HepG2 (cell line): ENCODE measurements at regions not wholly inside any gene's neighbourhood (a gene's known extent, or its start where the extent isn't known, plus 50 kb on each side); places are given as distances from the start of the nearest gene placed in this dataset.

Source experiments
- ATAC-seq: fragments of 200-7000 bp; cut with Tn5 transposase; 3 replicates; pipeline ENCODE4 v1.9.1; 2020; ENCODE audit warnings: mild to moderate bottlenecking, moderate library complexity
- BruUV-seq: library from RNA; stranded (reverse); fragments of 400-500 nt; replicated peaks from 2 replicates; lab custom pipeline; 2021; lab: Mats Ljungman, UMichigan
- CTCF ChIA-PET: fragments of 300-600 bp; formaldehyde crosslinking; extraction: SDS; loops from one replicate; lab custom pipeline; 2021; ENCODE audit warnings: low total read pairs, inconsistent platforms, low intra/inter-chr PET ratio; lab: Yijun Ruan, JAX
- POLR2A ChIA-PET: fragments of 350-600 bp; sonication (Branson Sonifier 250); formaldehyde crosslinking; loops from one replicate; lab custom pipeline; 2020; ENCODE audit warnings: antibody characterized with exemption, inconsistent platforms; lab: Yijun Ruan, JAX
- DNase-seq: peaks from one replicate; pipeline ENCODE4 v3.0.0-alpha.2; 2015; ENCODE audit warnings: low spot score
- FAIRE-seq: peaks from 3 replicates; lab custom pipeline; 2011; peaks lifted over from hg19 to GRCh38; lab: Jason Lieb, UNC
- H2AFZ ChIP-seq: one replicate; pipeline ENCODE4 v1.6.1; 2011; ENCODE audit warnings: low read length, inconsistent platforms
- H3K27ac ChIP-seq: fragments of 300-600 bp; 3 replicates; pipeline ENCODE4 v1.8.0; 2011; ENCODE audit warnings: mixed run types, mild to moderate bottlenecking, mixed read lengths, low read length, inconsistent platforms; ENCODE audit not compliant: insufficient read depth; ENCODE audit errors: extremely low read length
- H3K27me3 ChIP-seq, 2 experiments: fragments of 200-600 bp in 1 of 2; 2 replicates in 1 of 2; 3 replicates in 1 of 2; pipeline versions ENCODE4 v1.6.0 to v1.8.0; 2011; ENCODE audit warnings: low read length in 2 of 2, mild to moderate bottlenecking in 2 of 2, moderate library complexity in 2 of 2, inconsistent platforms in 1 of 2; ENCODE audit not compliant: insufficient read depth in 2 of 2, control insufficient read depth in 1 of 2
- H3K36me3 ChIP-seq, 2 experiments: fragments of 200-600 bp in 1 of 2; replicated peaks in 1 of 2; 2 replicates in 1 of 2; 3 replicates in 1 of 2; pipeline versions ENCODE4 v1.5.1 to v1.8.0; 2011; ENCODE audit warnings: low read length in 2 of 2, inconsistent platforms in 1 of 2; ENCODE audit not compliant: insufficient read depth in 2 of 2, control insufficient read depth in 1 of 2
- H3K4me1 ChIP-seq: 2 replicates; pipeline ENCODE4 v1.5.1; 2012; ENCODE audit warnings: low read length, inconsistent platforms; ENCODE audit not compliant: insufficient read depth
- H3K4me2 ChIP-seq: 2 replicates; pipeline ENCODE4 v1.6.0; 2011; ENCODE audit warnings: low read depth, low read length, inconsistent platforms
- H3K4me3 ChIP-seq, 3 experiments: fragments of 200-600 bp in 1 of 3; sonication (generic), shearing (Covaris generic) in 1 of 3; replicated peaks in 1 of 3; 2 replicates each; pipeline ENCODE4 v1.5.1; 2011 to 2016; ENCODE audit warnings: low read length in 3 of 3, inconsistent platforms in 2 of 3, low read depth in 2 of 3, mild to moderate bottlenecking in 2 of 3, control low read depth in 1 of 3, mixed read lengths in 1 of 3; ENCODE audit not compliant: insufficient read depth in 1 of 3
- H3K79me2 ChIP-seq: one replicate; pipeline ENCODE4 v1.6.1; 2011; ENCODE audit warnings: low read length, inconsistent platforms; ENCODE audit not compliant: insufficient read depth
- H3K9ac ChIP-seq: 2 replicates; pipeline ENCODE4 v1.6.0; 2011; ENCODE audit warnings: mild to moderate bottlenecking, low read depth, low read length, inconsistent platforms; ENCODE audit not compliant: insufficient read depth
- H3K9me3 ChIP-seq: 2 replicates; pipeline ENCODE4 v1.5.1; 2012; ENCODE audit warnings: mild to moderate bottlenecking, low read length
- H4K20me1 ChIP-seq: 2 replicates; pipeline ENCODE4 v1.6.0; 2011; ENCODE audit warnings: inconsistent platforms, mild to moderate bottlenecking, low read length, moderate library complexity; ENCODE audit not compliant: insufficient read depth
- BRD4 ChIP-seq: sonication (generic); formaldehyde crosslinking; IDR thresholded peaks from 2 replicates; pipeline ENCODE4 v1.4.0; 2020; ENCODE audit warnings: missing genetic modification reagents
- MLX ChIP-seq: IDR thresholded peaks from 2 replicates; pipeline ENCODE4 v1.6.1; 2016
- NFAT5 ChIP-seq: sonication (generic); formaldehyde crosslinking; IDR thresholded peaks from 2 replicates; pipeline ENCODE4 v1.4.0; 2020; ENCODE audit warnings: missing genetic modification reagents
- RXRB ChIP-seq: IDR thresholded peaks from 2 replicates; pipeline ENCODE4 v1.6.1; 2016; ENCODE audit warnings: borderline replicate concordance, missing genetic modification reagents, missing compliant biosample characterization
- SMC3 ChIP-seq: IDR thresholded peaks from 2 replicates; pipeline ENCODE4 v1.6.1; 2011; ENCODE audit warnings: low read length, improper control_type of control experiment
- SP2 ChIP-seq: sonication (generic); formaldehyde crosslinking; IDR thresholded peaks from 2 replicates; pipeline ENCODE4 v1.5.1; 2020; ENCODE audit warnings: mild to moderate bottlenecking, missing genetic modification reagents
- THAP8 ChIP-seq: sonication (generic); formaldehyde crosslinking; IDR thresholded peaks from 2 replicates; pipeline ENCODE4 v1.5.1; 2020; ENCODE audit warnings: missing genetic modification reagents, mild to moderate bottlenecking, borderline replicate concordance
- ZNF234 ChIP-seq: sonication (generic); formaldehyde crosslinking; conservative IDR thresholded peaks from 2 replicates; pipeline ENCODE4 v1.5.1; 2020; ENCODE audit warnings: mild to moderate bottlenecking, missing genetic modification reagents
- ZNF280D ChIP-seq: sonication (generic); formaldehyde crosslinking; IDR thresholded peaks from 2 replicates; pipeline ENCODE4 v1.5.1; 2020; ENCODE audit warnings: mild to moderate bottlenecking, missing genetic modification reagents
- ZNF619 ChIP-seq: sonication (generic); formaldehyde crosslinking; IDR thresholded peaks from 2 replicates; pipeline ENCODE4 v1.4.0; 2020; ENCODE audit warnings: mild to moderate bottlenecking, missing genetic modification reagents
- ZNF83 ChIP-seq: sonication (generic); formaldehyde crosslinking; IDR thresholded peaks from 2 replicates; pipeline ENCODE4 v1.4.0; 2020; ENCODE audit warnings: missing genetic modification reagents, mild to moderate bottlenecking, borderline replicate concordance
- WGBS: methylation state at CpG from one replicate; pipeline ENCODE4 v1.1.6; 2017; ENCODE audit warnings: low lambda C conversion rate; 5-methylcytosine and 5-hydroxymethylcytosine counted together
- in situ Hi-C: cut with HindIII; loops from 2 replicates; pipeline ENCODE4 v1.10.0; 2017; ENCODE audit warnings: low pct_unique_long_range_greater_than_20kb; ENCODE audit not compliant: extremely low pct_ligation_motif_present
- intact Hi-C: fragments of 100-400 bp; cut with micrococcal nuclease; formaldehyde crosslinking; loops from one replicate; pipeline ENCODE4 v1.10.0; 2022; ENCODE audit not compliant: unreplicated experiment

GRCh38 chr5:98651715-98652114 is 121.7 kb upstream of the RGMB start (continued):
- TF ChIP-seq ZNF280D (CRISPR knock-in tag) (no peak), ZNF619 (CRISPR knock-in tag) (no peak), ZNF234 (CRISPR knock-in tag) (no peak), RXRB (no peak), SMC3 (no peak)

GRCh38 chr5:98656125-98656795 is 117.2 kb upstream of the RGMB start:
- H3K4me2 ChIP-seq: no peak overlapping the region
- ChIA-PET CTCF (no interaction called here), POLR2A (no interaction called here)
- DNase-seq (no peak), ATAC-seq (no peak), FAIRE-seq (no peak)
- in situ Hi-C loops (no loop called here), intact Hi-C loops (no loop called here)
- no peaks in the 10 kb centered on the region for H3K79me2 ChIP-seq
- no TSS peak for BruUV-seq
- H2AFZ ChIP-seq: no peak overlapping the region
- no peaks in the 10 kb centered on the region for H3K4me1 ChIP-seq
- H3K27ac ChIP-seq: no peak overlapping the region
- no peaks in the 10 kb centered on the region for H4K20me1 ChIP-seq
- no peaks in the 10 kb centered on the region for H3K27me3 ChIP-seq
- 0% methylated on average over 3 of the region's 3 CpGs for WGBS
- H3K9me3 ChIP-seq: no peaks in the 10 kb centered on the region
- no peak overlapping the region for H3K9ac ChIP-seq
- H3K36me3 ChIP-seq: no peaks in the 10 kb centered on the region
- no peak overlapping the region for H3K4me3 ChIP-seq
- TF ChIP-seq BRD4 (CRISPR knock-in tag) (no peak), ZNF83 (CRISPR knock-in tag) (no peak), NFAT5 (CRISPR knock-in tag) (no peak), SP2 (CRISPR knock-in tag) (no peak), THAP8 (CRISPR knock-in tag) (no peak), MLX (no peak)
